Activated naive CD4-positive, alpha-beta T cell treated with anti-CD3 and anti-CD28 coated beads, Interleukin-2, amount 50 U/mL, for 72 hours (primary cell): ENCODE measurements at regions not wholly inside any gene's neighbourhood (a gene's known extent, or its start where the extent isn't known, plus 50 kb on each side); places are given as distances from the start of the nearest gene placed in this dataset.

Experiments used
- ATAC-seq, 2 donors: fragments of 150-1000 bp; cut with Tn5 transposase; 2 replicates each; pipeline ENCODE4 v1.10.0; 2021; ENCODE audit warnings: mild to moderate bottlenecking in 2 of 2, moderate library complexity in 2 of 2
- DNase-seq, 2 donors: peaks; one replicate each; pipeline ENCODE4 v3.0.0; 2021 to 2022; ENCODE audit warnings: low spot score in 2 of 2
- H3K27ac Mint-ChIP-seq, 2 donors: one replicate each; pipeline ENCODE4 v1.8.0; 2022; ENCODE audit warnings: mild to moderate bottlenecking in 2 of 2, mixed read lengths in 2 of 2
- H3K36me3 Mint-ChIP-seq, 2 donors: one replicate each; pipeline ENCODE4 v1.8.0; 2022; ENCODE audit warnings: mixed read lengths in 2 of 2
- H3K9me3 Mint-ChIP-seq, 2 donors: one replicate each; pipeline ENCODE4 v1.8.0; 2022; ENCODE audit warnings: mixed read lengths in 2 of 2

DNA sequence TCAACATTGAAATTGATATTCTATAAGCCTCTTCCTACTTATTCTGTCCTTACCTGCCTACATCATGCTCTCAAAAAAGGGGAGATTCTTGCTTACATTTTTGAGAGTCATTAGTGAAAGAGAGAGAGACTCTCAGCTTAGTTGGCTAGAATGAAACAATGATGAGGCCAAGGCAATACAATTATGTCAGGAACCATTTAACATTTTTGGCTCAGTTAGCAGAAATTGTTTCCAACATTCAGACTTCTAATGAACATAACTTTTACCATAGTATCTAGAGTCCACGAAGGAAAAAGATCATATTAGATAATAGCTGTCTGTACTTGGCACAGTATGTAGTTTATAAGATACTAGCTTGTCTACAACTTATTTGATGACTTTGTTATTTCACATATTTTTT is 263.7 kb upstream of the ARX start:
- no peak for ATAC-seq
- DNase-seq: no peak
- H3K36me3 Mint-ChIP-seq: no peaks in the 10 kb centered on the region
- H3K9me3 Mint-ChIP-seq: no peaks in the 10 kb centered on the region
- H3K27ac Mint-ChIP-seq: no peak overlapping the region

DNA sequence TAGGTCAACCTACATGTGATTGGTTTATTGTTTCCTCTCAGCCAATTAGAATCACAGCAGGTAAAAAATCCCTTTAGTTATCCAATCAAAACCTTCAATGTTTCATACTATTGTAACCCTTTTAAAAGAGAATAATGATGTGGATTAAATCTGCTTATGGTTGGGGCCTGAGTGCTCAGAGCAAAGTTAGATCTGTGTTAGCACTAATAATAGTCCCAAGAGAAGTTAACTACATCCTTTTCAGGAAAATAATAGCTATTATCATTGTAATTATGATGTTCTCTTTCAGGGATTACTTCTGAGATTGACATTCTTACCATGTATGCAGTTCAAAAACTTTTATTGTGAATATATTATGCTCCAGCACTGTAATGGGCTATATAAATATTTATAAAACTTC is 262.6 kb upstream of the ARX start:
- DNase-seq (no peak), ATAC-seq (no peak)
- no peak overlapping the region for H3K27ac Mint-ChIP-seq
- no peaks in the 10 kb centered on the region for H3K36me3 Mint-ChIP-seq
- H3K9me3 Mint-ChIP-seq: no peaks in the 10 kb centered on the region

DNA sequence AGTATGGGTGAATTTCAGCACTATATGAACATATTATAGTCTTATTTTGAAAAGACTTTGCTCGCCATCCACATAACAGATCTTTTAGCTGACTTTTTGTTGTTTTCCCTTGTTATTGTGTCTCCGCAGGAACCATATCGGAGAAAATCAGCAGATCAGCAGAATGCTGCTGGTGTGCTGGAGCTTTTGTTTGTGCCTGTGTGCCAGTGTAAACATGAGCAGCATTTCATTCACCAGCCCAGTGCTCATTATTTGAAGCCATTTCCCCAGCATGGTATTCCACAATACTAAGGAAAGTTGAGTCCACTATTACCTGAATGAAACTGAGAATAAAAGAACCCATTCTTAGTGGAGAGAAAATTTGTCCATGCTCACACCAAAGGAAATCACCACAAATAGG is 261.8 kb upstream of the ARX start:
- Mint-ChIP-seq H3K27ac (no peak overlapping the region), H3K36me3 (no peaks in the 10 kb centered on the region), H3K9me3 (no peaks in the 10 kb centered on the region)
- ATAC-seq (no peak), DNase-seq (no peak)

DNA sequence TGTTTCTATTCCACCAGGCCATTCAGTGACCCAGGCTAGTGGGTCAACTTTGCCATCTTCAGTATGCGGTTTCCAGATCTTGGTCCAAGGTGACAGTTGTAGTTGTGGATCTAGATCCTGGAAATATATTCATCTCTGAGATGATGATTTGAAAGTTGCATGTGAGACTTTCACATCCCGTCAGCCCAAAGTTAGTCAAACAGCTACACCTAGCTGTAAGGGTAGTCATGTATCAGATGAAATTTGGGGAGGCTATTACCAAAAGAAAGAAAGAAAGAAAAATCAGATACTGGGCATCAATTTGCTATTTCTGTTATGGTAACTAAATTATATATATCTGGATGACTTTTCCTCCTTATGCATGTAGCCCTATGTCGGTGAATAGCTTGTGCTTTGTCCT is 259.4 kb upstream of the ARX start:
- DNase-seq (no peak), ATAC-seq (no peak)
- H3K36me3 Mint-ChIP-seq: no peaks in the 10 kb centered on the region
- H3K27ac Mint-ChIP-seq: no peak overlapping the region
- H3K9me3 Mint-ChIP-seq: no peaks in the 10 kb centered on the region

DNA sequence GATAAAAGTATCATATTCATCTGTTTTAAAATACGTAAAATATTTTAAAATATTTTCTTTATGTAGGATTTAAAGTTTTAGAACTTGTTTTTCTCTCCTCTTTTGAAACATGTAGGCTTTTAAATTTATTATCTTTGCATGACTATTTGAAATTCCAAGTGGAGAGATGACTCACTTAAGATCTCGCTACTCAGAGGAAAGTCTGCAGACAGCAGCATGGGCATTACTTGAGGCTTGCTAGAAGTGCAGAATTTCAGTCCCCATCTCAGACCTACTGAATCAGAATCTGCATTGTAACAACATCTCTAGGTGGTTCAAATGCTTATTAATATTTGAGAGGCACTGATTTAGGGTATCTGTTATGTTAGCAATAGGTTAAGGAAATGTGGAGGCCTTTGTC is 225.7 kb upstream of the ARX start:
- H3K36me3 Mint-ChIP-seq: no peaks in the 10 kb centered on the region
- H3K27ac Mint-ChIP-seq: no peak overlapping the region
- peaks cover 0 to 4% of the 10 kb centered on the region in 2 donors for H3K9me3 Mint-ChIP-seq
- ATAC-seq: no peak
- DNase-seq: no peak

DNA sequence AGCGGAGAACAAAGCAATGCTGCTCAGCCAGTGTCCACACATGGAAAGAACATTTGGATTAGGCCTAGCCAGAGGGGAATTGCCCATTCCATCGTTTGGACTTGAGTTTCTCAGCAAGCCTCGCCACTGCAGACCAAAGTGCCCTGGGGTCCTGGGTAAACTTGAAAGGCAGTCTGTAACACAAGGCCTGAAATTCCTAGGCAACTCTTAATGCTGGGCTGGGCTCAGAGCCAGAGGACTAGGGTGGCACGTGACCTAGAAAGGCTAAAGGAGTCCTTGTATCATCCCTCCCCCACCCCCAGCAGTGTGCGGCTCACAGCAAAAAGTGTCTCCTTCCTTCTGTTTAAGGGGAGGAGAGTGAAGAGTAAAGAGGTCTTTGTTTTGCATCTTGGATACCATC is 210.4 kb upstream of the ARX start:
- Mint-ChIP-seq H3K36me3 (no peaks in the 10 kb centered on the region), H3K27ac (no peak overlapping the region), H3K9me3 (no peaks in the 10 kb centered on the region)
- ATAC-seq: no peak
- DNase-seq: no peak

DNA sequence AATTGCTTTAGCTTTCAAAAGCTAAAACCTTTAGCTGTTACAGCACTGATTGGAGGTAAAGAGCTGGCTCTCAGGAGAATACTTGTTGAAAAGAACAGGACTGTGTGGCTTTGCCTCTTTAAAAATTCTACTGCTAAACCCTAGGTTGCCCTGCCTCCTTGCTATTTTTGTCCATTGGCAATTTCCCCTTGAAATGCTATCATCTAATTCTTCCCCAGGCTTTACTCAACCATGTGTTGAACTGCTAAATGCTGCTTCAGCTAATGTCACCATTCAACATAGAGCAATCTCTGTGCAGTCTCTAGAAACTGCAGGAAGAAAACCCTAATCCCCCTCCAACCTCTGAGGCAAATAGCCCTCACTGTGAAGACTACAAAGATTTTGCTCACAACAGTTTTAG is 203.7 kb upstream of the ARX start:
- Mint-ChIP-seq H3K9me3 (no peaks in the 10 kb centered on the region), H3K27ac (no peak overlapping the region), H3K36me3 (no peaks in the 10 kb centered on the region)
- no peak for DNase-seq
- no peak for ATAC-seq

DNA sequence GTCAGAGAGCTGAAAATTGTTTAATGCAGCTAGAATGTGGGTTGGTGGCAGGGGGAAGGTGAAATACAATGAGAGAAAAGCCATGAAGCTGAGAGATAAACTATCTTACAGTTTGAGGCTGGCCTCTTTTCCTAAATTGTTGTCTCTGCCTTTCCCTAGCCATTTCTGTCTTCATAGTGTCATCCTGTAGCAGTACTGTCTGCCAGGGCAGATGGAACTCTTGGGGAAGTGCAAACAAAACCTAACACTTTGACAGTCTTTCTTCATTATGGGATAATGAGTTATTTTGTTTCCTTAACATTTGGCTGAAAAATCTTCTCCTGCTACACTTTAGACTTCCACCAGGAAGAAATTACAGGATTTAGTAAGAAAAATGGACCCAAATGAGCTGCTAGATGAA is 197.8 kb upstream of the ARX start:
- H3K9me3 Mint-ChIP-seq: no peaks in the 10 kb centered on the region
- H3K36me3 Mint-ChIP-seq: no peaks in the 10 kb centered on the region

DNA sequence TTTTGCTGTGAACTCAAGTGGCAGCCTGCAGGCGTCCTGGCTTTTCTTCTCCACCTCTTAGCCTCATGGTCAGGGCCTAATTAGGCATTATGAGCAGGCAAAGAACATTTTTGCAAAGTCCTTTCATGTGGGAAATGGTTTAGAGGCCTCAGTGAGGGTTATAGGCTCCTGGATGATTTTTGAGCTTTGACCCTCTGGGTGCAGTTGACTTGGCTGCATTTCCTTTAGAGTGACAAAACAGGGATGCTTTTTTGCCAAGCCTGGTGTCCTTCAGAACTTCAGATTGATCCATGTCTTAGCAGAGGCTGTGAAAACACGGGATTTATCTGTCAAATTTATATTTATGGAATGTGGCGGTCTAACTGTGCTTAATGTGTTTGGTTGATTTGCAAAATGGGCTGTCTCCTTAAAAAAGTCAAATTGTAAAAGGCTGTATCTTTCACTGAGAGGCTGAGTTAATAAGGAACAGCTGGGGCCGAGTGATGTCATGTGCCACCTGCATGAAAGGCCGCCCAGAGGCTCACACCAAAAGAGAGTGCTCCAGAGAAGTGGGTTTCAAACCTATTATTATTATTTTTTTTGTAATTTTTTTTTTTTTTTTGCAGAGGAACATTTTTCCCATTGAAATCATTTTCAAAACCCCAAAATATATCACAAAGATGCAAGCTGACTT is 192.2 kb upstream of the ARX start:
- no peak for DNase-seq
- ATAC-seq: no peak
- H3K9me3 Mint-ChIP-seq: no peaks in the 10 kb centered on the region
- no peak overlapping the region for H3K27ac Mint-ChIP-seq
- no peaks in the 10 kb centered on the region for H3K36me3 Mint-ChIP-seq

More for the DNA sequence above, 197.8 kb upstream of the ARX start:
- DNase-seq (no peak), ATAC-seq (no peak)
- H3K27ac Mint-ChIP-seq: no peak overlapping the region

DNA sequence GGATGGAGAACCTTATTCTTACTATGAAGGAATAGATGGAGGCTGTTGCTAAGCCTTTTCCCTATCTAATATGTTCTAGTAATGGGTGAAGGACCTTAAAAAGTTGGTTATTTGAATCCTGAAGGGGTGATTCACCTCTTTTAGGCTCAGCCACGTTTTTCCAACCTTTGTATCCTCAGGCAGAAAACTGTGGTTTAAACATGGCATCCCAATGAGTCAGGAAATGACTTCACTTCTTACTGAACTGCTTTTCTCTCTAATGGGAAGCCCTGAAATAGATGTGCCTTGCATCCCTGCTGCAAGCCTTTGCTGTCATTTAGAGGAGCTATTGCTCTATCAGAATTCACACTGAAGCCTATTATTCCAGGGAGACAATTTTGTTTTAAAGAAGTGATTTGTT is 191.0 kb upstream of the ARX start:
- no peaks in the 10 kb centered on the region for H3K36me3 Mint-ChIP-seq
- no peak overlapping the region for H3K27ac Mint-ChIP-seq
- no peak for ATAC-seq
- no peaks in the 10 kb centered on the region for H3K9me3 Mint-ChIP-seq
- DNase-seq: no peak

DNA sequence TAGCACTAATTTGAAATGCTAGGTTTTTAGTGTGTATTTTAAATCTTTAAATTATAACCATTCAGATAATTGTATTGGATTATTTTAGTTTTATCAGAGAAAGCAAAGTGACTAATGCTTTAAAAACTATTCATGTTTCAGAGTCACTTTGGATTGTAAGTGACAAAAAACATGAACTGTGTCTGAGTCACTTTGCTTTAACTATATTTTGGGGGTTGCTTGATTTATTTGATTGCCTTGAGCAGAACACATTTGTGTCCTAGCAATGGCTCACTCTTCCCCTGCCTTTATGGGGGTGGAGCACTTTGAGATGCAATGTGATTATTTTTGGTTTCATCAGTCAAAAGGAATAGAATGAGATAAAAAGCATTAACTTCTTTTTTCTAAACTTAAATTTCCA is 188.4 kb upstream of the ARX start:
- H3K36me3 Mint-ChIP-seq: no peaks in the 10 kb centered on the region

DNA sequence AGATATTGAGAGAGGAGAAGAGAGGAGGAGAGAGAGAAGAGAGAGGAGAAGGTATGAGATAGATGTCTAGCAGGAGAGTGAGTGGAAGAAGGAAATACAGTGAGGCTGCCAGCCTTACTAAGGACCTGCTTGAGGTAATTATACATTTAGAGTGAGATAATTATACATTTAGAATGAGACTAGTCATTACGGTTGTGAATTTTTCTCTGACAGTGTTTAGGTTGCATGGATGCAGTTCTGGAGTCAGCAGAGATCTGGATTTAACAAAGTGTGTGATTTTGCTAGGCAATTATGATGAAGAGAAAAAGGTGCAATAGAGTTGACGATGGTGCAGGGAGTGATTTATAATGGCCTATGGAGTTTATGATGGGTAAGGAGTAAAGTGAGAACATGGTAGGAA is 187.1 kb upstream of the ARX start:
- no peak for ATAC-seq
- no peaks in the 10 kb centered on the region for H3K36me3 Mint-ChIP-seq
- H3K27ac Mint-ChIP-seq: no peak overlapping the region
- H3K9me3 Mint-ChIP-seq: no peaks in the 10 kb centered on the region
- no peak for DNase-seq

More for the DNA sequence above, 188.4 kb upstream of the ARX start:
- DNase-seq (no peak), ATAC-seq (no peak)
- no peaks in the 10 kb centered on the region for H3K9me3 Mint-ChIP-seq
- H3K27ac Mint-ChIP-seq: no peak overlapping the region

DNA sequence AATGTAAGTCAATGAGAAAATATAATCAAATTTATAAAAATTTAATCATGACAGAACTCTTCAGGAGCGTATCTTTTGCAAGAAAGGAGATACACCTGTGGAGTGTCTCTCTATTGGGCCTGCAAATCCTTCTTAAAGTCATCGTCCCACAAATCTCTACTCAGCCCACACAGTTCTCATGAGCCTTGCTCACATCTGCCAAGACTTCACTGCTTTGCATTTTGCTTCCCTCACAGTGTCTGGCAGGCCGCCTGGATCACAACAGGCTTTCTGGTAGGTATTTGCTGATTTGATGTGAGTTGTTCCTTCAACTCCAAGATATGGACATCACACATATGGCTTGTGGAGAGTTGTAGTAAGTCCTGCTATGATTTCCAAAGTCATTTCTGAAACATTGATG is 183.1 kb upstream of the ARX start:
- ATAC-seq: no peak
- Mint-ChIP-seq H3K36me3 (no peaks in the 10 kb centered on the region), H3K9me3 (no peaks in the 10 kb centered on the region), H3K27ac (no peak overlapping the region)
- no peak for DNase-seq

DNA sequence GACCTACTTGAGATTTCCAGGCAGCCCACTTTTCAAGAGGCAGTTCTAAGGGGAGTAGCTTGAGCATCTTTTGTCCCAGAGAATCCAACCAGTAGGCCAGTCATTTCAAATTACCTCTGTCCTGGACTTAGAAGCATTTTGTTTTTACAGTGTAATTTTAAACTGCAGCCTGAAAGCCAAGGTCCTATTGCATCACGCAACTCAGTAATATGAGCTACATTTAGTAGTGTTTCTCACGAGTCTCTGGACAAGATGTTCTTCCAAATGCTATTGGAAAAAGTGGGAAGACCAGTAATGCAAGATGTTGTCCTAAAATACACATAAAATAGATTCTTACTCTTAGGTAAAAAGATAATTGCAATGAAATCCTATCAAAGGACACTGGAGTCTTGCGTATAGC is 182.5 kb upstream of the ARX start:
- DNase-seq (no peak), ATAC-seq (no peak)
- H3K36me3 Mint-ChIP-seq: no peaks in the 10 kb centered on the region
- H3K9me3 Mint-ChIP-seq: no peaks in the 10 kb centered on the region
- H3K27ac Mint-ChIP-seq: no peak overlapping the region

DNA sequence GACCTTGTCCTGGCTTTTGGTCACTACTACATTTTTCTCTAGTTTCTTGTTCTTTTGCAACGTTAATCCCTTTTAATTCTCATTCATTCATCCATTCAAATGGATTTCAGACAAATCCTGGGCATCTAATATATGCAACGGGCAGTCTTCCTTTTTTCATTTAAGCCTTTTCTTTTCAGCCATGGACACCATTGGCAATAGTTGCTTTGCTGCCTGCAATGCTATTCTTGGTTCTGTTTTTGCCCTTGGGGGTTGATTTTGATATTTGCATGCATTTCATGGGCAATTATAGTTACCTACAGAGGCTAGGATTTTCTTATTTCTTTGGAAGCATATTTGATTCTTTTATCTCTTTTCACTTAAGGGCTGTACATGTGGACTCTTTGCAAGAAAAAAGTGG is 180.5 kb upstream of the ARX start:
- H3K27ac Mint-ChIP-seq: no peak overlapping the region
- no peak for DNase-seq
- H3K36me3 Mint-ChIP-seq: no peaks in the 10 kb centered on the region

DNA sequence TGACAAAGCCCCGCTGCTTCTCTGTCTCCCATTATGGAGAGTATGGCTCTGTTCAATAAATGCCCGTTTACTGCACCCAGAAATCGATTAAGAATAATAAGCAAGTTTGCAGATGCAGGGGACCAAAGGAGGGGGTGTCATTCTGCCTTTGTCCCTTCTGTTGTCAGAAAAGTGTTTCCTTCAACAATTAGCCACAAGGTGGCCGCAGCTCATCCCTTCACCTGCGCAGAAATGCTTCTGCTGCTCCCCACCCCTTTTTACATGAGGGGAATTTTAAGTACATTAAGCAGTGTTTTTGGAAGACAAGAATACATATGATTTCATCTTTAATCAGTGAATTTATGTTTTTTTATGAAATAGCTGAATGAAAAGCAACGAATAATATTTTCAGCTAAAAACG is 175.6 kb upstream of the ARX start:
- no peak overlapping the region for H3K27ac Mint-ChIP-seq
- DNase-seq (no peak), ATAC-seq (no peak)
- no peaks in the 10 kb centered on the region for H3K9me3 Mint-ChIP-seq
- no peaks in the 10 kb centered on the region for H3K36me3 Mint-ChIP-seq

More for the DNA sequence above, 180.5 kb upstream of the ARX start:
- no peaks in the 10 kb centered on the region for H3K9me3 Mint-ChIP-seq
- ATAC-seq: no peak

DNA sequence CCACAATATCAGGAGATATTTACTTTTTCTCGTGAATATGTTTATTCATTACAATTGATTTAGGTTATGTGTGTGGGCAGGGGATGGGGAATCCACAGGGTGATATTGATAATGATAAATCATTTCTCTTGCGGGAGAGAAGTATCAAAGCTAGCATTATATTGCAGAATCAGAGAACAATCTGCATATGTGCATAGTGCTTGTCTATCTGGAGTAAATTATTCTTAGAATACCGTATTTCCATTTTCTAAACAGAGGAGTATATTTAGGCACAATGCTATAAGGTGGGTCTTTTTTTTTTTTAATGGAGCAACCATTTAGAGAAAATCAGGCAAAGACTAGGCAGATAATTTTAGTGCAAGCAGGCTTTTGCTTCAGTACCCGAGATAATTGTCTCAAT is 166.0 kb upstream of the ARX start:
- no peaks in the 10 kb centered on the region for H3K9me3 Mint-ChIP-seq
- ATAC-seq: no peak

DNA sequence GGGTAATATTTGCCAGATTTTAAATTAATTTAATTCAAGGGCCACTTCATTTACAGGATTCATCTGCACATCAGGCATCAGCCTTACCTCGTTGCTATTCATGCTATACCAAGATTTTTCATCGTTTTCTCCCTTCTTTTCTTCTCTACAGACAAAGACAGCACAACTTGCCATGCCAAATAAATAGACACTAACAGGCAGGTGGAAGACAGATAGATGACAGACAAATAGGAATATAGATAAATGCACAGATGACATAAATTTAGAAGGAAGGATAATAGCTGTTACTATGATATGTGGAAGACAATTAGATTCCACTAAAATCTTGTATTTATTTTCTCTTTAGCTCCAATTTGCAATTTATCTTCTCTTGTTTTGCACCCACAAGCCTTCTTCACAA is 164.5 kb upstream of the ARX start:
- no peaks in the 10 kb centered on the region for H3K36me3 Mint-ChIP-seq
- H3K9me3 Mint-ChIP-seq: no peaks in the 10 kb centered on the region
- no peak for ATAC-seq
- H3K27ac Mint-ChIP-seq: no peak overlapping the region
- no peak for DNase-seq

More for the DNA sequence above, 166.0 kb upstream of the ARX start:
- no peak for DNase-seq
- Mint-ChIP-seq H3K27ac (no peak overlapping the region), H3K36me3 (no peaks in the 10 kb centered on the region)

DNA sequence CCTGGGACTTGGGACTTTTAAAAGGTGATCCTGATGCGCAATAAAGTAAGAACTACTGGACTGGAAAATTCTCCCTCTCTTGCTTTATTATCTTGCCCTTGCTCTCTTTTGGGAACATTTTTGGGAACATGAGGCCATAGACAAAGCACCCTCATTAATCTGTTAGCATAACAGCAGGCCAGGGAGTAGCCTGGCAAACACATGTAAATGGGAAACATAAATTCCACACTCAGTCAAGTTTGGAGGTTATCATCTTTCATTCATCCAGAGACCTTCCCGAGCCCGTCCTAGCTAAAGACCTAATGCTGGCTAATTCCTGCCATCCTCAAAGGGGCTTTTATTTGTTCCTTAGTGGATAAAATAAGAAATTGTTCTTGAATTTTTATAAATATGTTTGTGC is 162.8 kb upstream of the ARX start:
- ATAC-seq (no peak), DNase-seq (no peak)
- Mint-ChIP-seq H3K27ac (no peak overlapping the region), H3K9me3 (no peaks in the 10 kb centered on the region), H3K36me3 (no peaks in the 10 kb centered on the region)
